T-helper 1 cell (primary cell): ENCODE measurements at regions not wholly inside any gene's neighbourhood (a gene's known extent, or its start where the extent isn't known, plus 50 kb on each side); places are given as distances from the start of the nearest gene placed in this dataset.
"Not testable (repeated sequence)": the region's sequence is repeated elsewhere in the genome, so short reads cannot be mapped to it uniquely, and the experiment has no call there.

Source experiments
- DNase-seq, 5 donors: peaks; one replicate each; pipeline ENCODE4 v3.0.0-alpha.2; 2012 to 2020

DNA sequence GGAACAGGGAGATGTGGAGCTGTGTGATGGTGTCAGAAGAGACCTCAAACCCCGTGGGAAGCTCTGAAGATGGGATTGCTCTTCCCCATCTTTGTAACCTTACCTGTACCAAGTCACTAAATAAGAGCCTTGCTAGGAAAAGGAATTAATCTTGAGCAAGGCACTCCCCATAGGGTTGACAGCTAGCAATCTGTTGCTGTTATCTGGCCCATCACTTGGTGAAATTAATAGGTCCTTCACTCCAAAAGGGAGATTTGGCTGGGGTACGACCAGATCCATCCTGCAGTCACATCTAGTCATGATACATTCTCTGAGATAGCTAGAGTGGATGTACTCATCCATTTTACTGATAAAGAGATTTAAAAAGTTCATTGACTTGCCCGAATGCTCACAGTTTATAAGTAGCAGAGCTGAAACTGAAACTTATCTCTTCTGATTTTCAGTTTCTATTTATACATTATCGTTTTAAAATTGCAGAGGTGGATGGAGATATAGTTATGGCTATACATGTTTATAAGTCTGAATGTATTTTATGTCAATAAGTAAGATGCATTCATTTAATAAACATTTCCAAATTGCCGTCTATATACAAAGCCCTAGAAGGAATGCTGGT lies 299.1 kb upstream of the MCTP2 start:
- no peak for DNase-seq

DNA sequence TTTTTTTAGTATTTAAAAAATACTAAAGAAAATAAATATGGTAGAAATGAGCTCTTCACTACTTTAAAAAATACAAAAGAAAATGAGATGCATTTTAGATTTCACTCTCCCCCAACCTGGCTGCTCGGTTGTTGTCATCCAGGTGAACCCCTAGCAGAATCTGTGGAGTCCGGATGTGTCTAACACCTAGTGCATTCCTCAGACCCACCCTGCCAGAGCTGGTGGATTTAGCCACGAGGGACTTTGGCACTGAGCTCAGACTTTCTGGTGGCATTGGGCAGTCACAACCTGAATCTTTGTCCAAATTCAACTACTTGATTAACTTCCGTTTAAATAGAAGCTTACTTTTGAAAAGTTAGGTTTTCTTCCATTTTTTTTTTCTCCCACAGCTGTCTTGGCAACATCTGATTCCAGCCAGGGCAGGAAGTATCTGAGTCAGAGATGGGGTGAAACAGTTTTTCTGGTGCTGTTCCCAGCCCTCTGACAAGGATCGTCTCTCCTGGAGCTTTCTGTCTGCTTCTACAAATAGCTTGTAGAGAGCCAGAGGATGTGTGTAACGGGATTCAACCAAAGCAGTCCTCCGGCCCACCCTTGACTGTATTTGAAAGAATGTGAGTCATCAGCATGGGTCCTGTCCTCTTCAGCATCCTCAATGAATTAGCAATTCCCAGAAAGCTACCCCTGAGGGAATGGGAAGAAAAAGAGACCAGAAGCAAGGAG lies 301.8 kb upstream of the MCTP2 start:
- no peak for DNase-seq

DNA sequence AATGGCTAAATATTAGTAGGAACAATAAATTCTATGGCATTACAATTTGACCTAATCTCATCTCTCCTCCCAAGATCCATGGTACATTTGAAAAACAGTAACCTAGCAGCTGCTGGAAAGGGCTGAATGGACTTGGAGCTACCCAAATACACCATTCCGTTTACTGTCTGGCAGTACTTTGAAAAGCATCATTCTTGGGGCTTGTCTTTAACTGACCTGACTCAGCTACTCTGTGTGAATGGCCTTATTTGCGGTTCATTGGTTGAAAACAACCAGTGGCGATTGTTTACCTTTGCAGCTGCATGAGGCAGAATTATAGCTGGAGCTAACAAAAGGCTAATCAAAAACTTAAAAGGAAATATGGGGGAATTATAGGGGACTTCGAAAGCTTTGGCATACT lies 311.2 kb upstream of the MCTP2 start:
- DNase-seq: no peak

DNA sequence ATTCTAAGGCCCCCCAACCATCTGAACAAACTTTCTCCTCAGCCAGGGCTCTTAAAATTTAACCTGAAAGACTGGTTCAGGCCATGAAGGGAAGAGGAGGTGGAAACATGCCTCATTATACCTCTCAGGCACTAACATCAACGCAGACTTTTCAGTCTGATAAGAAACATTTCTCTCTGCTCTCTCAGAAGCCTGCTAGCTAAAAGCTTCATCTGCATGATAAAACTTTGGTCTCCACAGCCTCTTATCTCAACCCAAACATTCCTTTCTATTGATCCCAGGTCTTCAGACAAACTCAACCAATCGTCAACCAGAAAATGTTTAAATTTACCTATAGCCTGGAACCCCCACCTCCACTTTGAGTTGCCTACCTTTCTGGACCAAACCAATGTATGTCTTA lies 312.6 kb upstream of the MCTP2 start:
- DNase-seq: not testable (repeated sequence)

DNA sequence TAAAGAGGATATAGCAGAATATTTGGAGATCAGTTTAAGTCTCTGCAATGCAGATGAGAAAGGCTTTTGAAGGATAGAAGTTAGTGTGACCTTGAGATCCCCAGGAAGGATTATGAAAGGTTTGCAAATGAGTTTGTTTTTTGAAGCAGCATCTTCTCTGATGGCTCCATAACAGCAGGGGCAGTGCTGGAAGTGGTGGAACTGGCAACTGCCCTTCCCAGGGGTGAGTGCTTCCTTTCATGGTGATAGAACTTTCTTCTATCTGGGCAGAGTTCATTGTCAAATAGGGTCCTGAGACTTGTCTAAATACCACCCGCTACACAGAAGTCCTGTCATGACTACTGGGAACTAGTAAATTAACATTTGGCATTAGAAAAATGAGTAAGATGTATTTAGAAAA lies 314.2 kb upstream of the MCTP2 start:
- DNase-seq: no peak

DNA sequence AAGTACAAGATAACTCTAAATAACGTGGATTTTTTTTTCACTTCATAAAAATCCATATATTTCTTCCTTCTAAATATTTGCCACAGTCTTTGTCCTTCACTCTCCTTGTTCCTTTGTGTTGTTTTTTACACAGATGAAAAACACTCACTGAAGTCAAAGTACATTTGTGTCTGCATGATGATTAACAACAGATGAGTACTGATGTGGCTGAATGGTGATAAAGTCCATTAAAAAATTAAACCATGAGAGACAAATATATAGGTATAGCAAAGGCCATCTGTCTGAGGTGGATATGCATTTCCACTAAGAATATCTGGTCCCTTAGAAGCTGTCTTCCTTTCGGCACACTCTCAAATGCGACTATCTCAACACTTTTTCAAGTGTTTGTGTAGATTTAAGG lies 317.5 kb upstream of the MCTP2 start:
- DNase-seq: no peak

DNA sequence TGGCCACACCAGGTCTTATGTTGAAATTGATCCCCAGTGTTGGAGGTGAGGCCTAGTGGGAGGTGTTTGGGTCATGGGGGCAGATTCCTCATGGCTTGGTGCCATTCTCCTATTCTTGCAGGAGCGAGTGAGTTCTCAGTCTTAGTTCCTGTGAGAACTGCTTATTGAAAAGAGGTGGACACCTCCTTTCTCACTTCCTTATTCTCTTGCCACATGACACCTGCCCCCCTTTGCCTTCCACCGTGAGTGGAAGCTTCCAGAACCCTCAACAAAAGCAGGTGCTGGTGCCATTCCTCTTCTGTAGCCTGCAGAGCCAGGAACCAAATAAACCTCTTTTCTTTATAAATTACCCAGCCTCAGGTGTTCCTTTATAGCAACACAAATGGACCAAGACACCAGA lies 318.1 kb upstream of the MCTP2 start:
- no peak for DNase-seq

DNA sequence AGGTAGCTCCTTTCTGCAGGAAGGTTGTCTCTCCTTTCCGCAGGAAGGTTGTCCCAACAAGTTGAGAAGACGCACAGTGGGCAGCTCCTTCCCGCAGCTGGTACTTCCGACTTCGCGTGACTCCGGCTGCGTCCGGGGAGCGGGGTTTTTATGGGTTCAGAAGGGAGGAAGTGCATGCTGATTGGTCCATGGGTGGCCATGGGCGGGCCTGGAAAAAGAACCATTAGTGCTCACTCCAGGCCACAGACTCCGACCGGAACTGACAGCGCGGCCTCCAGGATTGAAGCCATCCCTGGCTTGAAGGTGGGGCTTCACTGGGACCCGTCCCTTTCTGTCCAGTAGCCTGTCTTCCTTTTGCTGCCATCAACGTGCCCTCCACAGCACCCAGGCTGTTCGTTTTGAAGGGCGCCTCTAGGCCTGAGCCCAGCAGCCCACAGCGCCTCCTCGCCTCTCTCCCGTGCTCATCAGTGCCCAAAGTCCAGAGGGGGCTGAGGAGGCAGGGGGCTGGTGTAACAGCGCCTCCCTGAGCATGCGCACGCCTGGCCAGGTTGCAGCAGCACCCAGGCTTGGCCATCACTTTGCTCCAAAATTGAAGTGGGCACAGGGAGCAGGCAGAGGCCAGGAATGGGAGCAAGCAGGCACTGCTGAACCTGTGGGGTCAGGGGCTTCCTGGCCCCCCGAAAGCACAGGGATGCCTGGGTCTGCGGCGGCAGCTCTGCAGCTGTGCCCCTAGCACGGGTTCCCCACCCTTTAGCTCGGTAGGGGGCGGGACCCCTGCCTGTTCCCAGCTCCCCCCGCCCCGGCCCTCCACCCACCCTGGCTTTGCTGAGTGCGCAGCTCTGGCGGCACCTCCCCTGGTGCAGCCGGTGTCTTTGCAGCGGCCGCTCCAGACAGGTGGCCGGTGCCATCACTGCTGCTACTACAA lies 330.6 kb upstream of the MCTP2 start:
- DNase-seq: no peak

DNA sequence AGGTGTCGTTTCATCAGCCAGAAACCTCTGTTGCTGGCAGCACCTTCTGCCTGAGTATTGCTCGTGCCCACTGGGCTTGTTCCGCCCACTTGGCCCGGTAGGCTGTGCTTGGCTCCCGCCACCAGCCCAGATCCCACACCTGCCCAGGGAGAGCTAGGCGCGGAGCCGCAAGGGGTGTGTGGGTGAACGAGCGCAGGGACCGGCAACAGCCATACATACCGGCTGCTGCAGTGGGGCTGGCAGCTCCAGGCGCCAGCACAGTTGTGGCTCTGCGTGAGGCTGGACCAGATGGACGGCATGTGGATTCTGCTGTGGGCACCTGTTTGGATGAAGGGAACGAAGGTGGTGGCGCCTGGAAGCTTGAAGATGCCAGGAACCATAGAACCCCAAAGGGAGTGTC lies 331.5 kb upstream of the MCTP2 start:
- DNase-seq: no peak

DNA sequence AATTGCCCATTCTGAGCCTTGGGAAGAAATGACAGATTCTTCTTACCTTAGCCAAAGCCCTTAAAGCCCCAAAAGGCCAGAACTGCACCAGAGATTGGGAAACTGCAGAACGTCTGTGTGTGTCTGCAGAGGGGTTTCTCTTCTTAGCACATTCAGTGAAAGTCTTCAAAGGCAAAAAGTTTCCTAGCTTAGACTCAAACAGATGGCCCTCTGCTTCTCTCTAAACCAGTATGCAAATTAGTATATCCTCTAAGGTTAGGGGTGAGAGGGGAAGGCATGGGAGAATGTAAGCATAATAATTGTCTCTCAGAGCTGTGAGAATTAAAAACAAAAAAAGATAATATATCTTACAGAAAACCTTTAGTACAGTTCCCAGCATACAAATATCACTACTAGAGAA lies 334.0 kb upstream of the MCTP2 start:
- no peak for DNase-seq

DNA sequence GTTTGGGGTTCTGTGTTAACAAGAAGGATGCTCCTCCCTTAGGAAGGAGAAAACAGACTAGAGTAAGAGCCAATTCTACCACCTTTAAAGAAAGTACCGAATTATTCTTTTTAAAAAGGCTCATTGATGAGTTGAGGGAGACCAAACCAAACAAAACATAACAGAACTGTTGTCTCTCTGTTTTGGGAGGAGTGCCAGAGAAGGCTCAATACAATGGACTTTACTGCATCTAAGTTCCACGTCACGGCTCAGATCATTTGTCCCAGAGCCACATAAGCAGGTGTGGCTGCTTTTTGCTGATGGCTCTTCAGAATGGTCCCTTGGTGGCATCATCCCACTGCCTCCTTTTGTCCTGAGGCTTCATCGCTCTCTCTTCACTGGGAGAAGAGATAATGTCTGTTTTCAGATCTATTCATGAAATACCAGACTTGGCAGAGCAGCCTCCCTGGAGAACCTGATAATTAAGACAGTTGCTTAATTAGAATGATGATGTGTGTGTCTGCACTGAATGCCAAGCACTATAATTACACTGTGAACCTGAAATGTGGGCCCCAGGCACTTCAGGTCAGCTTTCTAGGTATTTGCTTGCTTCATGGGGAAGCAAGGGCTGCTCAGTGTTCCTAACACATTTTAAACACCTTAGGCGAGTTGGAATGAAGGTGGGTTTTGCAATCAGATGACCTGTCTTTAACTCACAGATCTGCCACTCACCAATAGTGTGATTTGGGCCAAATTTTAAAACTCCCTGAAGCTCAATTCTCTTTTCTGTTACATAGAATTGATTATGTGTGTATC lies 335.2 kb upstream of the MCTP2 start:
- no peak for DNase-seq

DNA sequence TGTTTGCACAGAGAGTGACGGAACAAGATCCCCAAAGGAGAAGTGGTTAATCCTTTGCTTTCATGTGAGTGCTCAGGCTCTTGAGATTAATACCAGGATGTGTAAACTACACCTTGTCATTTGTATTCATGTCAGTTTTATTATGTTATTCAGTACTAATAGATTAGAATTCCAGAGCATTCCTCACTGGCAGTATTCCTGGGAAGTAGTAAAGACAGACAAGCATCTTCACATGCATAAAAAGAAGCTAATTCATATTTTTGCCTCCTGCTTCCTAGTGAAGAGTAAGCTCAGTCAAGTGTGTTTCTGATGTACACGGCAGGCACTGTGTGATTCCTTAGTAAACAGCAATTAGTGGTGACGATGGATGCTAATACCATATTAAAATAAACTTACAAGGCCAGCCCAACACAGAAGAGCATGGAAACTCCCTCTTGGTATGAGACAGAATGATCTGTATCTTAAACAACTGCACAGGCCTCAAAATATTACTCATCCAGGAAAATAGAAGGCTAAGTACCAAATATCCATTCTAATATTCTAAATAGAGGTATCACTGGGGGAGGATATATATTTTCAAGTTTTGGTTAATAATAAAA lies 336.8 kb upstream of the MCTP2 start:
- DNase-seq: no peak

DNA sequence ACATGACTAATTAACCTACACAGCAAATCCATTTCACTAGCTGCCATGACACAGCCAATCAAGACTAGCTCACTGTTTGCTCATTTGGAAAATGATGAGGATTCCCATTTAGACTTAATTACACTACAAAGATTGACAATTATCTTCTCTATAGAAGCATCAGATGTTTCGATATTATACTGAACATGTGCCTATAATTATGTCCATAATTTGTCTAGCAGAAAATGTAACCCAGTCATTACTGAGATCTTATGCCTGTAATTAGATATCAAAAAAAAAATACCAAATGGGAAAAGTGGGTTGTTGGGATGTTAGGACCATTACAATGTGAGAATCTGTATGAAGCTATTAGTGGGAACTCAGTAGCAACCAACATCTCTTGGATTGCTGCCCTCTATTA lies 344.2 kb upstream of the MCTP2 start:
- no peak for DNase-seq

DNA sequence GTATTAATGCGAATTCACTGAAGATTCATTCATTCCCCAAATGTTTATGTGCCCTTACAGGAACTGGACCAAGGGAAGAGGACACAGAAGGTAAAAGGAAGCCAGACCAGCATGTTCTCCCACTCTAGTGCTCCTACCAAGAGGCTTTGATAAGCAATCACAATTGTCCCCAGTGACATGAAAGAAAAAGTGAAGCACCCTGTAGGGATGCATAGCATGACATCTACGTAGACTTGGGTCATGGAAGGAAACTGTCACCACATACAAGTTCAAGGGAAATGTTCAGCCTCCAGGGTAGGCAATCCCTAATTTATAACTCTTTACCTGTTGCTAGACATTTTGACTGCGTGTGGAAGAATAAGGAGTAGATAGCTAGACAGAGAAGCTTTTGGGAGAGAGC lies 348.6 kb upstream of the MCTP2 start:
- DNase-seq: no peak

DNA sequence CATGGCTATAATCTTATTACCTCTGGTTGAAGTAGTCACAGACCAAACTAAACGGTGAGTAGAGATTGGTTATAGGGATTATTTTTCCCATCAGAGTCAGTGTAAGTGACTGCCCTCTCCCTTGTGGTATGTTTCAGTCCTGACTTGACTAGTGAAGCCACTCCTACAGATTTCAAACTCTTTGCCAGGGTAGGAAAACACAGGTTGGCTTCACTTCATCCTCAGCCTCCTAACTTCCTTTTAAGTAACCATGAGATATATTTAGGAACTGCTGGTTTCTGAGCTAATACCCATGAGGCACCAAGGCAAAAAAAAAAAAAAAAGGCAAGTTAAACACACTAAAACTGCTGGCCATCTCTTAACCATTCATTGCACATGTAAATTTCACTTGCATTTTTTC lies 349.2 kb upstream of the MCTP2 start:
- no peak for DNase-seq

DNA sequence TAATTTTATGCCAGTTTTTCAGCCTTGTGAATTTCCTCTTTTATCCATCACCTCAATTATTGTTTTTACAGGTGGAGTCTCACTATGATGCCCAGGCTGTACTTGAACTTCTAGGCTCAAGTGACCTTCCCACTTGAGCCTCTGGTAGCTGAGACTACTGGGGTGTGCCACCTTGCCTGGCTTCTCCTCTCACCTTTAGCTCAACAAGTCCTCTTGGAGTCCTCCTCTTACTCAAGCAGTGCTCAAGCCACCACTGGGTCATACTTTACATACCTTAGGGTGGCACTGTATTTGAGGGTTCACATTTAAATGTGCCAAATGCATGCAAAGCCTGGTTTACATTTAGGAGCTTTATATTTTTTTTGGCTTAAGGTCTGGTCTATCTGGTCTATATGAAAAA lies 350.1 kb upstream of the MCTP2 start:
- no peak for DNase-seq

DNA sequence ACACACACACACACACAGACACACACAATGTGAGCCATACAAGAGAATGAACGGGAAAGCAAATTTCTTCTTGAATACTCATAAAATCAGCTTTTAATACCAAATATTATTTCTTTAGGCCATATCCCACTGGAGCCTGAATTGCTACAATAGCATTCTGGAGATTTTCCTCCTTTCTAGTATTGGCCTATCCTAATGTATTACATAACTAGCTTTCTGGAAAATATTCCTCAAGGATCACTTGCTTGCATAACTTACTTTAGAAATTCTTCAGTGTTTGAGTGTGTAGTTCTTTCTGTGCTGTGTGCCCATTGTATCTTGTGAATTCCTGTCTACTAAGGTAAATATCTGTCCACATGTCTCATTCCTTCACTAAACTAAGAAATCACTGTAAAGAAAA lies 351.0 kb upstream of the MCTP2 start:
- no peak for DNase-seq

DNA sequence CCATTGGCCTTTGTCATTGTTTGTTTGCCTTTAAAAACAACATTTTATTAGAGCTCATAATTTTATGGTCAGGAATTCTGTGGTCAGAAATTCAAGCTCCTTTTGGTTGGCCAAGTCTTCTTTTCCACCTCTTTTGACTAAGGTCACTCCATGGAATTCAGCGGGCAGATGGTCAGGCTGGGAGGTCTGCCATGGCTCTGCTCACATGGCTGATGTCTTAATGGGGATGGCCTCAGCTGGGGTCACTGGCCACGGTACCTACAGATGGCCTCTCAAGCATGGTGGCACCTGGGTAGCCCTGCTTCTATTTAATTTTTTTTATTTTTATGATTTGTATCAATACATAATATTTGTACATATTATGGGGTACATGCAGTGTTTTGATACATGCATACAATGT lies 360.8 kb upstream of the MCTP2 start:
- no peak for DNase-seq

DNA sequence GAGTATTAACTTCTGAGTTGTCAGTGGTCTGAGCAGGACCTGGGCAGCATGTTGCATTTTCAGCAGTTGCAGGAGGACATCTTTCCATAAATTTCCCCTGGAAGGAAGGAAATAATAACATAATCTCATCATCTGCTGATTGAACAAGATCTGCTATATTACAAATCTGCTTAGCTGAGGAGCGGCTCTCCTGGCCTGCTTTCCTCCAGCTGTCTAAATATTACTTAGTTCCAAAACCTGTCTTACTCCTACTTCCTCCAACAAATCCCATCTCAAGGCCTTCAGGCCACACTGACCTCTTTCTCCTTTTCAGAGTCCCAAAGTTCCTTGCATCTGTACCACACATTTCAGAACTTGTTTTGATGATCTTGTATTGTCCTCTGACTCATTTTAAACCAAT lies 364.4 kb upstream of the MCTP2 start:
- DNase-seq: no peak

DNA sequence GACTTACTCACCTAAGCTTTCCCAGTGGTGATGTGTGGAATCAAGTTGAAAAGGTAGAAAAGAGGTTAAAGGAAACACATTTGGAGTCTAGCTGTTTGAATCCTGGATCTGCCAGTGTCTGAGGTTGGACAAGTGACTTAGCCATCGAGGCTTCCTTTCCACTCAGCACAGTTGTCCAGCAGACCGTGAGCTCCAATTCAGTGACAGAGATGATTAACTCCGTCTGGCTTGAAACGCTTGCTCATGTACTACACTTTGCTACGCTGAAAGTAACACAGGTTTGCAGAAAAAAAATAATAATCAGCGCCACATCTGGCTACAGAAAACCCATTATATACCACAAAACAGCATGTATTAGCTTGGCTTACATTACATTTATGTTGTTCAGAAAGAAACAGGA lies 364.9 kb upstream of the MCTP2 start:
- no peak for DNase-seq

DNA sequence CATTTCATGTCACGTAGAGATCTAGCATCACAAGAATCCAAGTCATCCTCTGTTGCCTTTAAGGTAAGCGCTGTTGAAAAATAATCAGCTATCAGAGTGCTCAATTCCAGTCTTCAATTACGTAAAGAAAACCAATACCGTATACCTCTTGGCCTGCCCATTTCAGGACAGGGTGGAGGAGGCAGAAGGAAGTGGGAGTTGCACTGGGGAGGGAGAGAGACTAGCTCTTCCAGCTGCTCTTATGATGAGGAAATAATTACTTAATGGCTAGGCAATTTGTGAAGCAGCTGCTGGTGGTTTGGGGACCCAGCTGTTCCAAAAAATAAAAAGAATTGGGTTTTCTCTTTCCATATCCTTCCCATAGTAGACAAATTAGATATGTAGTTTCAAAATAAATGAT lies 365.8 kb upstream of the MCTP2 start:
- DNase-seq: no peak

DNA sequence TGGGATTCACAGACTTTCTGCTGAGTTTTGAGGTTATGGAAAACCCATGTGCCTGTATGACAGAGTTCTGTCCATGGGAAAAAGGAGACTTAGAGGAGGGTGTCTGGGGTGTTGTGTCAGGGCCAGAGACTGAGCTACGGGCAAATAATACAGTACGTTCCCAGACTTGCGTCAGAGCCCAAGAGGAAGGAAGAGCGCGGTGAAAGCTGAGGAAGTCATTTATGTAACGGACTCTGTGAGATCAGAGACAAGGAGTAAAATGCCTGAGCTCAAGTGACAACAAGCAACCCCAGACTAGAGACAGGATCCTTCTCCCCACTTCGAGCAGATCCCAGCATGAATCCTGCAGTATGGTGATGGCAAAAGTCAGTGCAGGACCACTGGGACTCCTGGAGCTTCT lies 368.6 kb upstream of the MCTP2 start:
- peak in 1 of 5 donors; percentile 4 for DNase-seq
